ENCODE measurements at regions not wholly inside any gene's neighbourhood (a gene's known extent, or its start where the extent isn't known, plus 50 kb on each side); places are given as distances from the start of the nearest gene placed in this dataset.
"Not testable (repeated sequence)": the region's sequence is repeated elsewhere in the genome, so short reads cannot be mapped to it uniquely, and the experiment has no call there.

- peaks cover 7% of the 10 kb centered on the region for H3K9me3 ChIP-seq (ENCODE audit: control insufficient read depth, insufficient read depth, low read length)
- TF ChIP-seq CTCF (IDR thresholded peaks at IDR 0.05; ENCODE audit: low read depth, low read length): no peak
- H3K4me3 ChIP-seq (ENCODE audit: low read depth, low read length): no peak overlapping the region
- no peak for DNase-seq (ENCODE audit: low read depth, low spot score)
- no peaks in the 10 kb centered on the region for H3K27me3 ChIP-seq (ENCODE audit: control insufficient read depth, insufficient read depth, low read length)
- H3K27ac ChIP-seq (ENCODE audit: low read depth, low read length): no peak overlapping the region
- ChIA-PET POLR2A (no interaction called here), CTCF (no interaction called here)
These were observed 59.9 kb downstream of the FOXA2 start for GRCh38 chr20:22524393-22525015.

GRCh38 chr20:22523499-22524392 lies 60.6 kb downstream of the FOXA2 start:
- CTCF ChIA-PET: no interaction called here
- peaks cover 7% of the 10 kb centered on the region for H3K9me3 ChIP-seq (ENCODE audit: control insufficient read depth, insufficient read depth, low read length)
- H3K4me3 ChIP-seq (ENCODE audit: low read depth, low read length): no peak overlapping the region
- no peak overlapping the region for H3K27ac ChIP-seq (ENCODE audit: low read depth, low read length)
- no peak for TF ChIP-seq CTCF (IDR thresholded peaks at IDR 0.05; ENCODE audit: low read depth, low read length)
- POLR2A ChIA-PET: no interaction called here
- DNase-seq (ENCODE audit: low read depth, low spot score): no peak
- no peaks in the 10 kb centered on the region for H3K27me3 ChIP-seq (ENCODE audit: control insufficient read depth, insufficient read depth, low read length)

GRCh38 chr20:22523128-22523498 lies 61.3 kb downstream of the FOXA2 start:
- DNase-seq (ENCODE audit: low read depth, low spot score): no peak
- Histone ChIP-seq H3K4me3 (ENCODE audit: low read depth, low read length) (no peak overlapping the region), H3K9me3 (ENCODE audit: control insufficient read depth, insufficient read depth, low read length) (peaks cover 7% of the 10 kb centered on the region), H3K27me3 (ENCODE audit: control insufficient read depth, insufficient read depth, low read length) (no peaks in the 10 kb centered on the region), H3K27ac (ENCODE audit: low read depth, low read length) (no peak overlapping the region)
- TF ChIP-seq CTCF (IDR thresholded peaks at IDR 0.05; ENCODE audit: low read depth, low read length): no peak
- ChIA-PET CTCF (no interaction called here), POLR2A (no interaction called here)

GRCh38 chr20:22522701-22523100 lies 61.7 kb downstream of the FOXA2 start:
- no peak for TF ChIP-seq CTCF (IDR thresholded peaks at IDR 0.05; ENCODE audit: low read depth, low read length)
- CTCF ChIA-PET: no interaction called here
- Histone ChIP-seq H3K27ac (ENCODE audit: low read depth, low read length) (no peak overlapping the region), H3K27me3 (ENCODE audit: control insufficient read depth, insufficient read depth, low read length) (no peaks in the 10 kb centered on the region), H3K9me3 (ENCODE audit: control insufficient read depth, insufficient read depth, low read length) (peaks cover 7% of the 10 kb centered on the region), H3K4me3 (ENCODE audit: low read depth, low read length) (no peak overlapping the region)
- DNase-seq (ENCODE audit: low read depth, low spot score): no peak
- POLR2A ChIA-PET: no interaction called here

GRCh38 chr20:22521940-22522339 lies 62.4 kb downstream of the FOXA2 start:
- H3K4me3 ChIP-seq (ENCODE audit: low read depth, low read length); DNase-seq (ENCODE audit: low read depth, low spot score); H3K27ac ChIP-seq (ENCODE audit: low read depth, low read length); H3K9me3 ChIP-seq (ENCODE audit: control insufficient read depth, insufficient read depth, low read length); H3K27me3 ChIP-seq (ENCODE audit: control insufficient read depth, insufficient read depth, low read length); CTCF ChIA-PET; POLR2A ChIA-PET: not testable (repeated sequence)
